ENCODE measurements at regions not wholly inside any gene's neighbourhood (a gene's known extent, or its start where the extent isn't known, plus 50 kb on each side); places are given as distances from the start of the nearest gene placed in this dataset.
"Not testable (repeated sequence)": the region's sequence is repeated elsewhere in the genome, so short reads cannot be mapped to it uniquely, and the experiment has no call there.

- DNase-seq (ENCODE audit: extremely low spot score, insufficient read length, low read depth), result no peak
- no peak for FAIRE-seq
Measured at GRCh38 chrX:39772057-39772832, 325.5 kb downstream of the BCOR start.

- DNase-seq (ENCODE audit: extremely low spot score, insufficient read length, low read depth), result no peak
- no peak for FAIRE-seq
Measured at GRCh38 chrX:39773150-39773549, 324.6 kb downstream of the BCOR start.

DNA sequence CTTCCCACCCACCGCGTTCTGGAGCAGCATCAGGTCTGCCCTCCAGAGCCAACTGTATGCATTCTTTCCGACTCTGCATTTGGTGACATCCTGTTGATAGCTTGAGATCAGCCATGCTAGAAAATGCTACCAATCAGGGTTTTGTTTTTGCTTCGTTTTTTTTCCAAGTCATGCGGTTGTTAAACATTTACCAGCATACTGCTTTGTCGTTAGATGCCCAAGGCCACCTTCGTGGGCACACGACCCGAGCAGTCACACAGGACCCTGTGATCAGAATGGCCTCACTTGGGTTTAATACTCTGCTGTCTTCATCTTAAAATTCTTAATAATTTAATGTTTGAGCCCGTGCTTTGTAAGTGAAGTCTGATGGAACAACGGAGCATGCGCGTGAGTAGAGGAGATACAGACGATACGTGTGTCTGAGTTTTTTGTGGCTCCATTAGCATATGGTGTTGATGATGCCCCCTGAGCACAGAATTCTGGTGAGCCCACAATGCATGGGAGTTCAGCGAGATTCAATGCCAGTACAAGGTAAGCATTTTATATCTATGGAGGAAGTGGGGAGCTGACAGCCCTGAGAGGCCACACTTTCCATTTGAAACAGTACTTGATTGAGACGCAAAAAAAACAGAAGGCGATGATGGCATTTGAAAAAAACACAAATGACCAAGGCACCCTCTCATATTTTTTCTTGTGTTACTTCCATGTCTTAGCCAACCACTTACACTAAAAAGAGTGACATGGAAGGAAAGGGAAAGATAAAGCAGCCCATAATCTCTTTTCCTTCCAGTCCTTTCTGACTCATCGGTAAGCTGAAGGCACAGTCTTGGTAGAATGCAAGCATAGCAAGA lies 323.6 kb downstream of the BCOR start:
- no peak for DNase-seq (ENCODE audit: extremely low spot score, insufficient read length, low read depth)
- FAIRE-seq, result no peak

DNA sequence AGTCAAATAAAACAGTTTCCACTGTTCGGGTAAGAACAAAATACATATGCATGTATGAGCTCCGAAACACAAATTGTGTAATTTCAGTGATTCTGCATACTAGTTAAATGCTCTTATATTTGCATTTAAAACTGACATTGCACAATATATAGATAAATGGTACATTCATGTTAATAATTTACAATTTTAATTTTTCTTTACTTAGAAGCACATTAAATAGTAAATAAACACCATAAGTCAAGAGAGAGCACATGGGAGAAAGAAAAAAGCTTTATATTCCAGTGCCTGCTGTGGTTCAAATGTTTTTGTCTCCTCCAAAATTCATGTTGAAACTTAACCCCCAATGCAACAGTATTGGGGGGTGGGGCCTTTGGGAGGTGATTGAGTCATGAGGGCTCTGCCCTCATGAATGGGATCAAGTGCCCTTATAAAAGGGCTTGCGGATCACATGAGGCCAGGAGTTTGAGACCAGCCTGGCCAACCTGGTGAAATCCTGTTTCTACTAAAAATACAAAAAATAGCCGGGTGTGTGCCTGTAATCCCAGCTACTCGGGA lies 322.9 kb downstream of the BCOR start:
- FAIRE-seq (no peak), DNase-seq (ENCODE audit: extremely low spot score, insufficient read length, low read depth) (no peak)

DNA sequence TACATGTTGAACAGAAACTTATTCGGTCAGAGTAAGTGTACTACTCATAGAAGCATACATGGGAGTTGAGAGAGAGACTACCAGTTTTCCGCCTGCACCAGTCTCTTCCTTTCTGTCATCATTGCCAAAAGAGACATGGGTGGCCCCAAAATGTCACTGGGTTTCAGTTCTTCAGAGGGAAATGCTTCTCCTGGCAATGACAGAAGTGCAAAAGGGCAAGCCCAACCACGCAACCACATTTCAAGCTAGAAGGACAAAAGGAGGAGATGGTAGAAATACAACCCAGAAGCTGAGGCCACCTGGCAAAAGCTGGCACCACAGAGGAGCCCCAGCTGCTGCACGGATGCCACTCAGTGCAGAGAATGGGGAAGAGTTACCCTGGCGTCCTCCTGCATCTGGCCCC lies 320.1 kb downstream of the BCOR start:
- FAIRE-seq, result no peak

GRCh38 chrX:39779952-39780783 lies 317.6 kb downstream of the BCOR start:
- no peak for FAIRE-seq
- DNase-seq (ENCODE audit: extremely low spot score, insufficient read length, low read depth), result no peak

More for the DNA sequence above, 320.1 kb downstream of the BCOR start:
- DNase-seq (ENCODE audit: extremely low spot score, insufficient read length, low read depth), result no peak

DNA sequence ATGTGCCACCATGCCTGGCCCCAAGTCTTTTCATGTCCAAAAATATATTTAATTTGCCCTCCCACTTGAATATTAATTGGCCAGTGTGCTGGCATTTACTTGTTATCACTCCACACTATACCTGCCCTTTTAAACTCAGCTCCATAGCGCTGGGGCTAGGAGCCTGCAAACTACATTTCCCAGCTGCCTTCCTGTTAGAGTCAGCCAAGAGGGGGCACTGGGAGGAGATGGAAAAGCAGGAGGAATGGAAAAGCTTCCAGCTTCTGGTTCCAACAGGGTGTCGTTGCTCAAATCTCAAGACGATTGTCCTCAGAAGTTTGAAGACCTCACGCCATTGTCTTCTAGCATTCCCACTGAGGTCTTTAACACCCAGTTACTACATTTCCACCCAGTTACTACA lies 315.5 kb downstream of the BCOR start:
- DNase-seq (ENCODE audit: extremely low spot score, insufficient read length, low read depth), result no peak
- no peak for FAIRE-seq

DNA sequence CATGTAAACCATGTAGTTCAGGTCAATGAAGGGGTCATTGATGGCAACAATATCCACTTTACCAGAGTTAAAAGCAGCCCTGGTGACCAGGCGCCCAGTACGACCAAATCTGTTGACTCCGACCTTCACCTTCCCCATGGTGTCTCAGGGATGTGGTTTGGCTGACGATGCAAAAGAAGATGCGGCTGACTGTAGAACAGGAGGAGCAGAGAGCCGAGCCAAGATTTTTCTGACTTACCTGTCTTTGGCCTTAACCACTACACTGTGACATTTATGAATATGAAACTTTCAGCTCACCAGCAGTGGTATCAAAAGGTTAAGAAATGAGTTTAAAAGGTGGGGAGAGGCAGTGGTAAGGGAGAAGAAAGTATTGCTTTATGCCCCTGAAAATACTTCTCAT lies 309.8 kb downstream of the BCOR start:
- no peak for DNase-seq (ENCODE audit: extremely low spot score, insufficient read length, low read depth)
- FAIRE-seq, result no peak

GRCh38 chrX:39788521-39788920 lies 309.2 kb downstream of the BCOR start:
- DNase-seq (ENCODE audit: extremely low spot score, insufficient read length, low read depth) (no peak), FAIRE-seq (no peak)

DNA sequence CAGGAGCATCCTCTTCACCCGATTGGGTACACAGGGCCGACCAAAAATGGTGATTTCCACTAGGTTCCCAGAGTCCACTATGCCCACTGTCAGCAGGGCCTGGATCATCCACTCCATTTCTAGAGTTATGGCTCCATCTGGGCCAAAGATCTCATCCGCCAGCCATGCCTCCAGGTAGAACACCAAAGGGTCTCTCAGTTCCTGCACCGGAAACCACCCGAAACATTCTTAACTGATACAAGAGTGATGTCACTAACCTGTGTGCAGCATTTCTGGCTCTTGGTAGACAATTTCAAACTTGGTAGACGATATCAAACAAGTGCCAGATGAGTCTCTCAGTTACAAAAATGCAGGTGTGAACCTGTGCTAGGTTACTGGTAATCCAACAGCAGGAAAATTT lies 306.1 kb downstream of the BCOR start:
- no peak for FAIRE-seq
- no peak for DNase-seq (ENCODE audit: extremely low spot score, insufficient read length, low read depth)

GRCh38 chrX:39795605-39796004 lies 302.2 kb downstream of the BCOR start:
- no peak for DNase-seq (ENCODE audit: extremely low spot score, insufficient read length, low read depth)
- no peak for FAIRE-seq

DNA sequence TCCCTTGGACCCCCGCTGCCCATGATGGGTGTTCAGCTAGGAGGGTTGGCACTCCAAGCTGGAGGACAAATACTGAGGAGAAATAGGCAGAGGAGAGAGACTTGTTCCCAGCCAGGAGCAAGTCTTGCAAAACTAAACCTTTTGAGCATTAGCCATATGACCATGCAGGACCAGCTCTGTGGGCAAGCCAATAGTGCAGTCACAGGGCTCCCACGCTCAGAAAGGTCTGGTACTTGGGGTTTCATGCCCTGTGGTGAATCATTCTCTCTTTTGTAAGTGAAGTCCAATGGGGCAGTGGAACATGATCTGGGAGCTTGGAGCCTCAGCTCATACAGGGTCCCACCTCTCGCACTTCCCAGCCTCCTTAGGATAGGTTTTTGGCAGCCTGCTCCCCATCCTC lies 300.9 kb downstream of the BCOR start:
- no peak for DNase-seq (ENCODE audit: extremely low spot score, insufficient read length, low read depth)
- FAIRE-seq, result no peak

DNA sequence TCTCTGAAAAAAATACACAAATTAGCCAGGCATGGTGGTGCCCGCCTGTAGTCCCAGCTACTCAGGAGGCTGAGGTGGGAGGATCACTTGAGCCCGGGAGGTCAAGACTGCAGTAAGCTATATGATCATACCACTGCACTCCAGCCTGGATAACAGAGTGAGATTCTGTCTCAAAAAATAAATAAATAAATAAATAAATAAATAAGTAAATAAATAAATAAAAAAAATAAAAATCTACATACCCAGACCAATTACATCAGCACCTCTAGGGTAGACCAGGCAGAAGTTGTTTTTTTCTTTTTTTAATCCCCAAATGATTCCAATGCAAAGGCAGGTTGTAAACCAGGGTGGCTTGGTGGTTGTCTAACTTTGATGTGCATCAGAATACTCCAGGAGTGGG lies 299.3 kb downstream of the BCOR start:
- DNase-seq (ENCODE audit: extremely low spot score, insufficient read length, low read depth); FAIRE-seq: not testable (repeated sequence)

GRCh38 chrX:39802354-39802753 lies 295.4 kb downstream of the BCOR start:
- no peak for FAIRE-seq
- no peak for DNase-seq (ENCODE audit: extremely low spot score, insufficient read length, low read depth)

- DNase-seq (ENCODE audit: extremely low spot score, insufficient read length, low read depth), result no peak
- FAIRE-seq, result no peak
Measured at GRCh38 chrX:39802908-39803307, 294.9 kb downstream of the BCOR start.

GRCh38 chrX:39805022-39805421 lies 292.7 kb downstream of the BCOR start:
- DNase-seq (ENCODE audit: extremely low spot score, insufficient read length, low read depth) (no peak), FAIRE-seq (no peak)

DNA sequence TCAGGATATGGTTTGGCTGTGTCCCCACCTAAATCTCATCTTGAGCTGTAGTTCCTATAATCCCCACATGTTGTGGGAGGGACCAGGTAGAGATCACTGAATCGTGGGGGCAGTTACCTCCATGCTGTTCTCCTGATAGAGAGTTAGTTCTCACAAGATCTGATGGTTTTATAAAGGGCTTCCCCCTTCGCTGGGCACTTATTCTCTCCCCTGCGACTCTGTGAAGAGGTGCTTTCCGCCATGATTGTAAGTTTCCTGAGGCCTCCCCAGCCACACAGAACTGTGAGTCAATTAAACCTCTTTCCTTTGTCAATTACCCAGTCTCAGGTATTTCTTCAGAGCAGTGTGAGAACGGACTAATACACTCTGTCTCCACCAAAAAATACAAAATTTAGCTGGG lies 291.9 kb downstream of the BCOR start:
- DNase-seq (ENCODE audit: extremely low spot score, insufficient read length, low read depth), result no peak
- FAIRE-seq, result no peak

GRCh38 chrX:39808471-39808917 lies 289.3 kb downstream of the BCOR start:
- no peak for DNase-seq (ENCODE audit: extremely low spot score, insufficient read length, low read depth)
- FAIRE-seq, result no peak

DNA sequence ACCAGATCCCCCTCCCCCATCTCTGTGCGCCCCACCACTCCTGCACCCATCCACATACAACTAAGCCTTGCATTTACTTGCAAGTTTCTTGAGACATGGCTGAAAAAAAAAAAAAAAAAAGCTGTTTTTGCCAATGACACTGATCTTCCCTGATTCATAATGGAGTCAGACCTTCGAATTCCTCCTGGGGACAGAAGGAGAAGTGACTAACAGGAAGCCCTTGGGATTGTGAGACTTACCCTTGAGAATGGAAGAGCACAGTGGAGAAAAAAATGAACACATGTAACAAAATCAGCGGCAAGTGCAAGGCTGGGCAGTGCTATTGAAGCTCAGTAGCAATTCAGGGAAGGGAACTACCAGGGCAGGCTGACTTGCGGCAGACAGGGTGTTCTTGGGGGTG lies 288.4 kb downstream of the BCOR start:
- FAIRE-seq, result no peak
- DNase-seq (ENCODE audit: extremely low spot score, insufficient read length, low read depth), result no peak

- DNase-seq (ENCODE audit: extremely low spot score, insufficient read length, low read depth) (no peak), FAIRE-seq (no peak)
Measured at GRCh38 chrX:39810901-39811300, 286.9 kb downstream of the BCOR start.
